ENCODE measurements at regions not wholly inside any gene's neighbourhood (a gene's known extent, or its start where the extent isn't known, plus 50 kb on each side); places are given as distances from the start of the nearest gene placed in this dataset.

DNA sequence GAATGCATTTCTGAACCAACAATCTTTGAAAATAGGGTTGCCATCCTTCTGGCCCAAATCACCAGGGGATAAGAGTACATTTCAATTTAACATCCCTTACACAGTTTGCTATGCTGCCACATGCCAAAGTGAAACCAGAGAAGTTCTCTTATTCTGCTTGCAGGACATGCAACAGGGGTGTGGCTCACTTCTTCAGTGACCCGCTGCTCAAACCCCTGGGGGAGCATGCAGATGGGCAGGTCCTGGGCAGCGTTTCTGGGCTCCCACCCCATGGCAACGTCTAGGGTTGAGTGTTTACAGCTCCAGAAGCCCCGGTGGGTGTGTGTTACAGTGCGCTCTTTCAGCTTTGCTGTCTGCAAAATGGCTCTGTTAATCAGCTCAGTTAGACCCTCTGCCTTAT is 1306.3 kb upstream of the TMEM132C start:
- no peaks in the 10 kb centered on the region for H3K23me2 ChIP-seq (ENCODE audit: insufficient read length, low read depth, low read length, poor library complexity, severe bottlenecking)
- no peak overlapping the region for H3K27ac ChIP-seq (ENCODE audit: insufficient read length, low read depth, low read length)
- Mint-ChIP-seq H3K36me3 (ENCODE audit: insufficient read depth in 1 of 3, low read depth in 3 of 3) (no peaks in the 10 kb centered on the region; a peak in 1 of 7 replicates), H3K4me3 (no peak overlapping the region), H3K27me3 (ENCODE audit: low read depth) (no peaks in the 10 kb centered on the region; the same call in 1 of the 2 replicates), H3K9me3 (peaks cover 0 to 2% of the 10 kb centered on the region in 2 experiments; a peak in 1 of 5 replicates), H3K4me1 (no peaks in the 10 kb centered on the region), H3K27ac (no peak overlapping the region)
- no peak overlapping the region for H3K4me2 ChIP-seq (ENCODE audit: insufficient read depth, insufficient read length, low read length)
- no CpG with 5 or more reads among the region's 5 CpGs for whole genome bisulfite sequencing (ENCODE audit: extremely low coverage, insufficient read length, low lambda C conversion rate)
- no peaks in the 10 kb centered on the region for H3K79me1 ChIP-seq (ENCODE audit: insufficient read depth, low read depth, low read length, poor library complexity, severe bottlenecking)
- no peak overlapping the region for H4K5ac ChIP-seq (ENCODE audit: insufficient read length, low read depth, low read length)
- no peak overlapping the region for H3K23ac ChIP-seq (ENCODE audit: insufficient read length, low read depth, low read length)
- no peak overlapping the region for H3K9ac ChIP-seq (ENCODE audit: extremely low read depth, insufficient read length, low read length)
- no peaks in the 10 kb centered on the region for H3K9me3 ChIP-seq (ENCODE audit: control insufficient read depth, low read depth, low read length)
- no peak overlapping the region for H2BK120ac ChIP-seq (ENCODE audit: low read depth, low read length, poor library complexity, severe bottlenecking)
- no peaks in the 10 kb centered on the region for H4K20me1 ChIP-seq (ENCODE audit: control insufficient read depth, insufficient read depth, insufficient read length)
- H2BK15ac ChIP-seq (ENCODE audit: low read depth, low read length): no peak overlapping the region
- H4K8ac ChIP-seq (replicated peaks; ENCODE audit: insufficient read length, low read depth, low read length): no peak overlapping the region
- no peak overlapping the region for H3K14ac ChIP-seq (ENCODE audit: insufficient read depth, low read length)
- no peak overlapping the region for H3T11ph ChIP-seq (ENCODE audit: low read length)
- H3K18ac ChIP-seq (ENCODE audit: insufficient read length, low read depth, low read length): no peak overlapping the region
- H3K56ac ChIP-seq (ENCODE audit: insufficient read length, low read depth, low read length): no peak overlapping the region
- H3K4me1 ChIP-seq (ENCODE audit: insufficient read depth, low read length): no peaks in the 10 kb centered on the region
- TF ChIP-seq, protein P1, sequence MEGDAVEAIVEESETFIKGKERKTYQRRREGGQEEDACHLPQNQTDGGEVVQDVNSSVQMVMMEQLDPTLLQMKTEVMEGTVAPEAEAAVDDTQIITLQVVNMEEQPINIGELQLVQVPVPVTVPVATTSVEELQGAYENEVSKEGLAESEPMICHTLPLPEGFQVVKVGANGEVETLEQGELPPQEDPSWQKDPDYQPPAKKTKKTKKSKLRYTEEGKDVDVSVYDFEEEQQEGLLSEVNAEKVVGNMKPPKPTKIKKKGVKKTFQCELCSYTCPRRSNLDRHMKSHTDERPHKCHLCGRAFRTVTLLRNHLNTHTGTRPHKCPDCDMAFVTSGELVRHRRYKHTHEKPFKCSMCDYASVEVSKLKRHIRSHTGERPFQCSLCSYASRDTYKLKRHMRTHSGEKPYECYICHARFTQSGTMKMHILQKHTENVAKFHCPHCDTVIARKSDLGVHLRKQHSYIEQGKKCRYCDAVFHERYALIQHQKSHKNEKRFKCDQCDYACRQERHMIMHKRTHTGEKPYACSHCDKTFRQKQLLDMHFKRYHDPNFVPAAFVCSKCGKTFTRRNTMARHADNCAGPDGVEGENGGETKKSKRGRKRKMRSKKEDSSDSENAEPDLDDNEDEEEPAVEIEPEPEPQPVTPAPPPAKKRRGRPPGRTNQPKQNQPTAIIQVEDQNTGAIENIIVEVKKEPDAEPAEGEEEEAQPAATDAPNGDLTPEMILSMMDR (conservative IDR thresholded peaks at IDR 0.05): no peak
- no peak for DNase-seq
- no peak overlapping the region for H2AFZ ChIP-seq (ENCODE audit: low read length)
- no peak overlapping the region for H2BK20ac ChIP-seq (ENCODE audit: low read depth, low read length, poor library complexity, severe bottlenecking)
- H3K27me3 ChIP-seq (ENCODE audit: insufficient read depth, low read length): no peaks in the 10 kb centered on the region
- no peak overlapping the region for H2AK5ac ChIP-seq (ENCODE audit: insufficient read length, low read length)
- no peaks in the 10 kb centered on the region for H3K79me2 ChIP-seq (ENCODE audit: insufficient read depth, low read length)
- H2BK12ac ChIP-seq (ENCODE audit: insufficient read length, low read depth, low read length): no peak overlapping the region
- no peak overlapping the region for H4K91ac ChIP-seq (ENCODE audit: insufficient read length, low read depth, low read length)
- H3K4ac ChIP-seq (ENCODE audit: low read depth, low read length): no peak overlapping the region
- H2BK5ac ChIP-seq (ENCODE audit: insufficient read length, low read length): no peak overlapping the region

Data from H9 (cell line).